ENCODE measurements at regions not wholly inside any gene's neighbourhood (a gene's known extent, or its start where the extent isn't known, plus 50 kb on each side); places are given as distances from the start of the nearest gene placed in this dataset.

- TF ChIP-seq CTCF (IDR thresholded peaks at IDR 0.05; ENCODE audit: insufficient read depth, low read depth, low read length) (peak; percentile 44), EZH2 (IDR thresholded peaks at IDR 0.05; ENCODE audit: insufficient read depth, low read length) (no peak)
Observed at GRCh38 chr18:2337552-2338141, 233.7 kb downstream of the METTL4 start.

Data from astrocyte (in vitro differentiated cells and primary cell).